Type B pancreatic cell (in vitro differentiated cells): ENCODE measurements at regions not wholly inside any gene's neighbourhood (a gene's known extent, or its start where the extent isn't known, plus 50 kb on each side); places are given as distances from the start of the nearest gene placed in this dataset.
A peak's percentile ranks its signal among the peaks of the same experiment; 100 is the strongest.

ENCODE experiments used
- DNase-seq: peaks from one replicate; pipeline ENCODE4 v3.0.0; 2021; ENCODE audit warnings: mixed read lengths; ENCODE audit not compliant: unreplicated experiment; ENCODE audit errors: extremely low spot score
- H3K27ac Mint-ChIP-seq: 2 replicates; pipeline ENCODE4 v1.8.0; 2021; ENCODE audit warnings: mild to moderate bottlenecking, mixed read lengths
- H3K27me3 Mint-ChIP-seq: 2 replicates; pipeline ENCODE4 v1.8.0; 2021; ENCODE audit warnings: mixed read lengths
- H3K36me3 Mint-ChIP-seq: 2 replicates; pipeline ENCODE4 v1.8.0; 2021; ENCODE audit warnings: mixed read lengths
- H3K4me1 Mint-ChIP-seq: one replicate; pipeline ENCODE4 v1.8.0; 2021; ENCODE audit warnings: mixed read lengths; ENCODE audit not compliant: unreplicated experiment
- H3K4me3 Mint-ChIP-seq: 2 replicates; pipeline ENCODE4 v1.8.0; 2021; ENCODE audit warnings: mild to moderate bottlenecking, mixed read lengths
- H3K9me3 Mint-ChIP-seq: 2 replicates; pipeline ENCODE4 v1.8.0; 2021; ENCODE audit warnings: mixed read lengths
- TF ChIP-seq, protein P1 (sequence below): fragments of 200-600 bp; sonication (generic); conservative IDR thresholded peaks from 2 replicates; pipeline ENCODE4 v1.5.0; 2021; ENCODE audit warnings: antibody characterized with exemption, mild to moderate bottlenecking

- H3K27ac Mint-ChIP-seq = no peak overlapping the region
- H3K4me1 Mint-ChIP-seq = no peaks in the 10 kb centered on the region
- peak; percentile 66 for DNase-seq
- TF ChIP-seq, protein P1, sequence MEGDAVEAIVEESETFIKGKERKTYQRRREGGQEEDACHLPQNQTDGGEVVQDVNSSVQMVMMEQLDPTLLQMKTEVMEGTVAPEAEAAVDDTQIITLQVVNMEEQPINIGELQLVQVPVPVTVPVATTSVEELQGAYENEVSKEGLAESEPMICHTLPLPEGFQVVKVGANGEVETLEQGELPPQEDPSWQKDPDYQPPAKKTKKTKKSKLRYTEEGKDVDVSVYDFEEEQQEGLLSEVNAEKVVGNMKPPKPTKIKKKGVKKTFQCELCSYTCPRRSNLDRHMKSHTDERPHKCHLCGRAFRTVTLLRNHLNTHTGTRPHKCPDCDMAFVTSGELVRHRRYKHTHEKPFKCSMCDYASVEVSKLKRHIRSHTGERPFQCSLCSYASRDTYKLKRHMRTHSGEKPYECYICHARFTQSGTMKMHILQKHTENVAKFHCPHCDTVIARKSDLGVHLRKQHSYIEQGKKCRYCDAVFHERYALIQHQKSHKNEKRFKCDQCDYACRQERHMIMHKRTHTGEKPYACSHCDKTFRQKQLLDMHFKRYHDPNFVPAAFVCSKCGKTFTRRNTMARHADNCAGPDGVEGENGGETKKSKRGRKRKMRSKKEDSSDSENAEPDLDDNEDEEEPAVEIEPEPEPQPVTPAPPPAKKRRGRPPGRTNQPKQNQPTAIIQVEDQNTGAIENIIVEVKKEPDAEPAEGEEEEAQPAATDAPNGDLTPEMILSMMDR = no peak
- peaks cover under 1% of the 10 kb centered on the region for H3K27me3 Mint-ChIP-seq
- no peak overlapping the region for H3K4me3 Mint-ChIP-seq
- no peaks in the 10 kb centered on the region for H3K36me3 Mint-ChIP-seq
- H3K9me3 Mint-ChIP-seq = no peaks in the 10 kb centered on the region
Observed at GRCh38 chr7:156095908-156096539, 283.8 kb upstream of the SHH start.

- TF ChIP-seq, protein P1 = no peak
- Mint-ChIP-seq H3K27ac (no peak overlapping the region), H3K36me3 (no peaks in the 10 kb centered on the region), H3K9me3 (no peaks in the 10 kb centered on the region), H3K27me3 (peaks cover 3% of the 10 kb centered on the region), H3K4me3 (no peak overlapping the region), H3K4me1 (no peaks in the 10 kb centered on the region)
- DNase-seq = no peak
Observed at GRCh38 chr7:156094350-156095146, 282.3 kb upstream of the SHH start.

- H3K27me3 Mint-ChIP-seq = peaks cover 3% of the 10 kb centered on the region
- H3K36me3 Mint-ChIP-seq = no peaks in the 10 kb centered on the region
- no peak overlapping the region for H3K27ac Mint-ChIP-seq
- TF ChIP-seq, protein P1 = no peak
- H3K9me3 Mint-ChIP-seq = no peaks in the 10 kb centered on the region
- H3K4me1 Mint-ChIP-seq = no peaks in the 10 kb centered on the region
- DNase-seq = no peak
- H3K4me3 Mint-ChIP-seq = no peak overlapping the region
Observed at GRCh38 chr7:156092307-156092706, 280.0 kb upstream of the SHH start.

DNA sequence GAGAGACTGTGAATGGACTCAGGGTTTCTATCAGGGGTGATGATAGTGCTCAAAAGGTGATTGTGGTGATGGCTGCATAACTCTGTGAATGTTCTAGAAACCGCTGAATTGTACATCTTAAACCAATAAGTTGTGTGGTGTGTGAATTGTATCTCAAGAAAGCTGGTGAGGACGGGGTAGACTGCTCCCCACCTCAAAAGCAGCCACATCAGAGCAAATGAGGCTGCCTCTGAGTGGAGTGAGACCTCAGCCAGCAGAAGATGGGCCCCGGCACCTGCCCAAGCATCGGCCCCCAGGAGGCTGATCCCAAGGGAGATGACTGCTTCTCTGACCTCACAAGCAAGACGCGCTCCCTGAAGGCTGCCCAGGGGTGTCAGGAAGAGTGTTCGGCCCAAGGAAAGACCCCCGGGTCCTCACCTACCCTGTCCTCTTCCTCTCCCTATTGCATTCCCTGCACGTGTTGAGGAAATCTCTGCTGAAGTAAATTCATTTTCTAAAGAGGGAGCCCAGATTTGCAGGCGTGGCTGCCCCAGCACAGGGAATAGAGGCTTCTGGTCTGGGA lies 279.3 kb upstream of the SHH start:
- H3K27ac Mint-ChIP-seq = no peak overlapping the region
- no peak for DNase-seq
- TF ChIP-seq, protein P1 = no peak
- H3K36me3 Mint-ChIP-seq = no peaks in the 10 kb centered on the region
- peaks cover 3% of the 10 kb centered on the region for H3K27me3 Mint-ChIP-seq
- H3K9me3 Mint-ChIP-seq = no peaks in the 10 kb centered on the region
- H3K4me3 Mint-ChIP-seq = no peak overlapping the region
- H3K4me1 Mint-ChIP-seq = no peaks in the 10 kb centered on the region

DNA sequence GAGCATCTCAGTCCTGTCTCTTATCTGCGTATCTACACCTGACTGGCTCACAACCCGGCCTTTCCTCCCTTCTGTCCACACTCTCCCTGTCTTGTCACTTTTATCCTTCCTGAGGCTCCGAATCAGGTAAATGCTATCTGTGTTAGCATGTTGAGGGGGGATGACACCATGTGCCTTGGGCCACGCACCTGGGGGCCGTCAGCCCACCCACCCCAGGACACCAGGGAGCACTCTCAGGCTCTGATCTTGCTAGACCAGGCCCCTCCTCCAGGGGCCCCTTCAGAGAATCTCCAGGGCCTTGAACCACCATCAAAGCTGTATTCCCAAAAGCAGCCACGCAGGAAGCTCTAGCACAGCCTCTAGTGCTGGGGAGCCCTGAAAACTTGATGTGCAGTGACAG lies 278.7 kb upstream of the SHH start:
- no peaks in the 10 kb centered on the region for H3K4me1 Mint-ChIP-seq

More for the DNA sequence above, 278.7 kb upstream of the SHH start:
- H3K27ac Mint-ChIP-seq = no peak overlapping the region
- DNase-seq = no peak
- no peak overlapping the region for H3K4me3 Mint-ChIP-seq
- TF ChIP-seq, protein P1 = no peak
- H3K27me3 Mint-ChIP-seq = peaks cover 3% of the 10 kb centered on the region
- no peaks in the 10 kb centered on the region for H3K9me3 Mint-ChIP-seq
- no peaks in the 10 kb centered on the region for H3K36me3 Mint-ChIP-seq
